ENCODE measurements at regions not wholly inside any gene's neighbourhood (a gene's known extent, or its start where the extent isn't known, plus 50 kb on each side); places are given as distances from the start of the nearest gene placed in this dataset.

DNA sequence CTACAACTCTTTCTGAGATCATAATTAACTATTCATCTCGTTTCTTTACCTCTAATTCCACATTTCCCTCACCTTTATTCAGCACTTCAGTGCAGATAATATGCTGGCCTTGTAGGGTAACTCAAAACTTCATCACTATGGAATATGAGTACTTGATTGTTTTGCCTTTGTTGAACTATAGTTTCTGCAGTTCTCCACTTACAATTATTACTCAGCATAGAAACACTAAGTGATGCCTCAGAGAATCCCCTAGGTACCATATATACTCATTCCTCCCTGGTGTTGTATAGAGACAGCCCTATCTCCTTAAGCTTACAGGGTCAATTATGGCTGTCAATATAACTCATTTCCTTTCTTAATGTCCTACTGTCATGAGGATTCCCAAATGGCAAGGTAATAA lies 380.6 kb upstream of the RBMS3 start:
- DNase-seq (ENCODE audit: low read depth, low spot score) = no peak

DNA sequence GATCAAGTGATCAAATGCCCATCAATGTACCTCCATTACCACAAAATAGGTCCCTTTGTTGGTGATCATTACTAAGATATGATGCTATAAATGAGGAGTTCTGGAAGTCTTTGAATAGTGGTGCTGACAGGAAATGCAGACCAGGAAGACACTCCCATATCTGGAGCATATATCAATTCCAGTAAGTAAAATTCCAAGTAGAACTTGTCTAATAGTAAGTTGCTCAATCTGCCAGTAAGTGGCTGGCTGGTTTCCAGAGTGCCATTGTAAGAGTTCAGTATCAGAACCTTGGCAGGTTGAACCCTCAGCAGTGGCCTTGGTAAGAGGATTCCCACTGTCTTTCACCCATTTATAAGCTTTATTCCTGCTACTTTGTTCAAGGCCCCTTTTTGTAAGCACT lies 379.9 kb upstream of the RBMS3 start:
- DNase-seq (ENCODE audit: low read depth, low spot score) = no peak

GRCh38 chr3:28903171-28903601 lies 377.7 kb upstream of the RBMS3 start:
- DNase-seq (ENCODE audit: low read depth, low spot score) = no peak

GRCh38 chr3:28905798-28906197 lies 375.1 kb upstream of the RBMS3 start:
- no peak for DNase-seq (ENCODE audit: low read depth, low spot score)

DNA sequence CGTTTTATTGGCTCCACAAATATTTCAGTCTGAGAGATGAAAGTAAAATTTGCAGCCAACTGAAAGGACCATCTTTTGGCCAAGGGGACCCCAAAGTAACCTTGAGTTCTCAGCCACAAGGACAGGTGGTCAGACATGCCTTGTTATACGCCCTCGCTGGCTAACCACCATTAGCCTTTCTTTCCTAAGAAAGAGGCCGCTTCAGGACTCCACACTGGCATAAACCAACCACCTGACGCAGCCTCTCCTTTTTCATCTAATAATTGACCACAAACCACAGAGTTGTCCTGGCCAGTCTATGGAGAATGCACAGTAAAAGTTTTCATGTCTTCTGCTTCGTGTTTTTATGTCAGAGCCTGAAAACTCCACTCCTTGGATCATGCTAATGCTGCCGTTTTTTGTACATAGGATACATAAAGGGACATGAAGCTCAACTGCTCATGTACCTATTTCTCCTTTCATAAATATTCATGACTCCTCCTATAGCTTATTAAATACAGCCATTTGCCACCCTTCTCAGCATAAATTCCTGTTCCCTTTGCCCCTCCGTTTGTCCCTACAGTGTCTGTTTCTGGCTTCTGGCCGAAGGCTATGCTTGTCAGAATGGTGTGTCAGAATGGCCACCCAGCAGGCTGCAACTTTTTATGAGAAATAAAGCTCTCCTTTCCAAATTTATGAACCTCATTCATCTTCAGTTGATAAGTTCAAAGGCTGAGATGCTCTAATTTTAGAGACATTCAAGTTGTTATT lies 374.1 kb upstream of the RBMS3 start:
- DNase-seq (ENCODE audit: low read depth, low spot score) = no peak

DNA sequence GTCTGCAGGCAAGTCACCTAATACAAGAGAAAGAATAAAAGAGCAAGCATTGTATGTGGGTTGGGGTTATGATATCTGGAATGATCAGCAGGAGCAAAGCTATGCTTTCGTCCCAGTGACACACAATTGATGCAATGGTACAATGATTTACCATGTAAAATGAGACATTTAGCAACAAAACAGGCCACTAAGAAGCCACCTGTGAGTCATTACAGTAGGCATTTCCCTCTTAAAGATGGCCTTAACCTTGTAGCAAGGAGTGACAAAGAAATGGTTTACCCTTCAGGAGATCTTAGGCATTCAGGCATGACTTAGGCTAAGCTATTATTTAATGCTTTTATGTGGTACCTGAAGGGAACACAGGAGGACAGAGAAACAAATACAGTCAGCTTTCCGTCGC lies 373.3 kb upstream of the RBMS3 start:
- DNase-seq (ENCODE audit: low read depth, low spot score) = no peak

GRCh38 chr3:28912120-28912885 lies 368.6 kb upstream of the RBMS3 start:
- no peak for DNase-seq (ENCODE audit: low read depth, low spot score)

DNA sequence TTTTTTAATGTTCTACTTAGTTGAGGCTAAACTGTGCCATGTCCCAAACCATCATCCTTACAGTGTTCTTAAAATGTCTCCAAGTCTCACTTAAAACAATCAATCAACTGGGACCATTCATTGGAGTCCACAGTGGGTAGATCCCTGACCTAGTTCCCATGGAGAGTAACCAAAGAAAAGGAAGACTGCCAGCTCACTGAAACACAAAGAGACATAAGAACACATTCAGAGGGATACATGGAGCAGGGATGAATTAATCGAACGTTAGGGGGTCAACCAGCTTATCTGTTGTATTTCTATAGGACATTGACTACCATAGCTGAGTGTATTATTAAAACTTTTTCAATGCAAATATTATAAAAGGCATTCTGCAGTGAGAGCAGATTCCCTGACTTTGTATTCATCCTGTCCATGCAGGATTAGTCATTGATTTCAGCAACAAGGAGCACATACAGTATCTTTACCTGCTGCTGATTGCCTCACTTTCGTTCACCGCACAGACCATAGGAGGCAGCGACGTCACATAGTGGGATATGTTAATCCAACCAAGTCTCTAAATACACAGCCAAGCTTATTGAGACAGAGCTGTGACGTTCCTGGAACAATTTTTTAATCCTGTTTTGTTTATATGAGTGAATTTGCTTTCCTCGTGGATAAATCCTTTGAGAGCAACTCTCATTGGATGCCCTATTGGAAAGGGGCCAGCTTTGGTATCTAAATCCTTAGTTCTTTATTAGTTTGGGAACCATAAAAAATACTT lies 364.9 kb upstream of the RBMS3 start:
- peak; percentile 5 for DNase-seq (ENCODE audit: low read depth, low spot score)

- no peak for DNase-seq (ENCODE audit: low read depth, low spot score)
These were observed 364.0 kb upstream of the RBMS3 start for GRCh38 chr3:28916713-28917499.

DNA sequence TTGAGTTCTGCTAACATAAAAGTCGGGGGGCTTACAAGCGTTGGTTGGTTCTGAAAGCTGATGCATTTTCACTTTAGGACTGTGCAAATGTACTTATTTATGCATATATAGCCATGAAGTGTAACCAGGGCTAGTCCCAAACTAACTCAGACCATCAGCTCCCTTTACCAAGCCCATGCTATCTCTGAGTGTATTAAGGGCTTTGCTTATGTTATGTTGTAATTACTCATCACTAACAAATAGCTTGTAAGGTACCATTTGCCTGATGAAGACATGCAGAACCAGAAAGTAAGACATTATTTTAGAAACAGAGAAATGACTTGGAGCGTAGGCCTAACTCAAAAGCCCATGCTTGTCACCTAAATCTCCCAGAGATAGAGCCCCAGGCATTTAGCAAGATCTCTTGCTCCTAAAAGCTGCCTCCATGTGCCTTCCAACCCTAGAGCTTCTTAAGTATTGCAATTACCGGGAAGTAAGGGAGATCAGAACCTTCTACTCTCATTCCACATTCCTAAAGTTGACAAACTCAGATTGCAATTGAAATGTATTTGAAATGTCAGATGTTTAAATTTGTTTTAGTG lies 362.9 kb upstream of the RBMS3 start:
- no peak for DNase-seq (ENCODE audit: low read depth, low spot score)

DNA sequence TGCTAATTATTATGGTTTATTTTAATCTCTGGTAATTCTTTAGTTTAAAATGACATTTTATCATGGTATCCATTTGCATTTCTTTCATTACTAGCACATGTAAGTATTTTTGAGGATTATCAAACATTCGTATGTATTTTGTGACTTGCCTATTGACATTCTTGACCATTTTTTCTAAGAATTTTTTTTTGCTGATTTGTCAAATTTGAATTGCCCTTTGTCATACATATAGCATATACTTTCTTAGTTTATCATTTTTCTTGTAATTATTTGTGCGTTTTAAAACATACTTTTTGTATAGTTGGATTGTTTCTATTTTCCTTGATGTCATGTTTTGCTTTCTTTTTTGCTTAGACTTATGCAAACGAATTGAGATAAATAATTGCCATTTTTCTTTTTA lies 358.5 kb upstream of the RBMS3 start:
- no peak for DNase-seq (ENCODE audit: low read depth, low spot score)

DNA sequence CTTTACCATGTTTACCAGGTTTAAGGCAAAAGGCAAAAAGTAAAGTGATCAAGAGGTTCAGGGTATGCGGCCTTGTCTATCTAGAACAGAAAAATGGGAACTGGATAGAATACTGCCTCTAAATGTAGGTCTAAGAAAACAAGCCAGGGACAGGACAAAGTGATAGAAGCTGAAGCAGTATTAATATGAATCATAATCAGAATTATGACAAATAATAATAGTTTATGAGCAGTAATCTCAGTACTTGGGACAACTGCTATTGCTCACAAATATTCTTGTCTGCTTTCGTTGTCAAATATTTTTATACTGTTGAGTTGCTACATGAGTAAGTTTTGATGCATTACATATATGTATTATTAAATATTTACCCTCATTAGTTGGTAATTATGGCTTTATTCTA lies 356.9 kb upstream of the RBMS3 start:
- no peak for DNase-seq (ENCODE audit: low read depth, low spot score)

DNA sequence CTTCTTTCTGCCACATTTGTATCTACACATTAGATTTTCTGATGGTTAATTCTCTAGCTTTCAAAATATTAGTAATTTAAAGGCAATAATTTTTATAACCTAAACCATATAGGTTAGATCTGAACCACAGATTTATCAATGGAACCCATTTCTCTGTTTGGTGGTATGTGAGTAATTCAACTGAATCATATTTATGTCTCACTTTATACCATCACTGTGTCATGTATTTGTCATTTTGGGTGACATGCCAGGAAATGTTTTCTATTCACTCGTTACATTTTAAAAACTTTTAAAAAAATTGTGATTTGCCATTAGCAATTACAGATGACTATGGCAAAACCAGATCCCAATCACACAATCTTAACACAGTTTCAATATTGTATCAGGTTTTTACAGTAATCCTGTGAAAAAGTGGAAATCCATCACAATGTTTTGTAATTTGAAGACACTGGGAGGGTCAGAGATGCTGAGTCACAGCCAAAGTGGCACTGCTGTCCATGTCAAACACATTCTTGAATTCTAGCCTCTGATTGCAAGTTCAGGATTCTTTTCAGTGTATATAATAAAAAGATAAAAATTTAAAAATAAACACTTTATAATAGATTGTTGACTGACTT lies 356.0 kb upstream of the RBMS3 start:
- no peak for DNase-seq (ENCODE audit: low read depth, low spot score)

DNA sequence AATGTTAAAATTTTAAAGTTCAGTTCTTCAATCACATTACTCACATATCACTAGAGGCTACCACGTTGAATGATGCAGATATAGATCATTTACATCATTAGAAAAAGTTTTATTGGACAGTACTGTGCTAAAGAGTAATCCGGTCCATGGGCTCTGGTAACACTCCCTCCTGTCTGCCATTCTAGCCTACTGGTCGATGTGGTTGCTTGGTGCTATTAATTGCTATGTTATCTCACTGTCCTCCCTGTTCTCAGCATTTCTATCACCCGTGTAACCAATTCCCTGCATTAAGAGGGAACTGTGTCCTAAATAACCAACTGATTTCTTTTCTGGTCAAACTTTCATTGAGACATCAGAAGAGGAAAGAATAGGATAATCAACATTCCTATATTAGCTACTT lies 347.5 kb upstream of the RBMS3 start:
- DNase-seq (ENCODE audit: low read depth, low spot score) = no peak

DNA sequence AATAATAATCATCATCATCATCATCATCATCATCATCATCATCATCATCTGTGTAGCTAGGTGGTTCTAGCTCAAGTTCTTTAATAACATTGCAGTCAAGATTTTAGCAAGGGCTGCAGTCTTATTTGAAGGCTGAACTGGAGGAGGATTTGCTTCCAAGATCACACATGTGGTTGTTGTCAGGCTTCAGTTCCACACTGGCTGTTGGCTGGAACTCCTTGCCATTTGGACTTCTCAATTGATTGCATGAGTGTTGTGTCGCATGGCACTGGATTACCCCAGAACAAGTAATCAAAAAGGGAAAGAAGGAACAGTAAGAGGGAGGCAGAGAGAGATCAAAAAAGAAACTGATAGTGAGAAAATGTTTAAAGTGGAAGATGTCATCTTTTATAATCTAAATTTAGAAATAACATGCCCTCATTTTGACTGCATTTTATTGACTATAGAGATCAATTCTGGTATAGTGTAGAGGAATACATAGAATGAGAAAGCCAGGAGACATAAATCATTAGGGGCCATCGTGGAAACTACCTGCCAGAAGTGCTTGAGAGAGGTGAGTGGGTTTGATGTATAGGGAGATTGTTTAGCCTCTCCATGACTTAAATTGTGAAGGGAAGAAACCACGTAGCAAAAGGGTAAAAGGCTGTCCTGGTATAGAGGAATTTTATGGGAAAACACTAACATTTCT lies 346.6 kb upstream of the RBMS3 start:
- no peak for DNase-seq (ENCODE audit: low read depth, low spot score)

- DNase-seq (ENCODE audit: low read depth, low spot score) = no peak
These were observed 345.7 kb upstream of the RBMS3 start for GRCh38 chr3:28935146-28935545.

- DNase-seq (ENCODE audit: low read depth, low spot score) = no peak
These were observed 344.7 kb upstream of the RBMS3 start for GRCh38 chr3:28936154-28936553.

- no peak for DNase-seq (ENCODE audit: low read depth, low spot score)
These were observed 340.3 kb upstream of the RBMS3 start for GRCh38 chr3:28940530-28940929.

- DNase-seq (ENCODE audit: low read depth, low spot score) = no peak
These were observed 339.9 kb upstream of the RBMS3 start for GRCh38 chr3:28940994-28941393.

GRCh38 chr3:28947061-28947460 lies 333.8 kb upstream of the RBMS3 start:
- DNase-seq (ENCODE audit: low read depth, low spot score) = no peak

All from iPS DF 19.7 (cell line).